NT2/D1 (cell line): ENCODE measurements at regions not wholly inside any gene's neighbourhood (a gene's known extent, or its start where the extent isn't known, plus 50 kb on each side); places are given as distances from the start of the nearest gene placed in this dataset.

Experiments
- DNase-seq: peaks from one replicate; pipeline ENCODE4 v3.0.0-alpha.2; 2011; ENCODE audit warnings: low read depth, low spot score
- H3K27me3 ChIP-seq: 2 replicates; pipeline ENCODE4 v1.6.0; 2011; ENCODE audit warnings: mild to moderate bottlenecking; ENCODE audit not compliant: insufficient read length, insufficient read depth
- H3K36me3 ChIP-seq: 2 replicates; pipeline ENCODE4 v1.6.1; 2011; ENCODE audit warnings: mild to moderate bottlenecking, low read length, mixed read lengths; ENCODE audit not compliant: insufficient read depth, insufficient read length
- H3K4me1 ChIP-seq: 2 replicates; pipeline ENCODE4 v1.5.1; 2011; ENCODE audit not compliant: insufficient read depth, insufficient read length
- H3K4me3 ChIP-seq: 2 replicates; pipeline ENCODE4 v1.5.1; 2011; ENCODE audit warnings: low read depth; ENCODE audit not compliant: insufficient read length
- H3K9ac ChIP-seq: 2 replicates; pipeline ENCODE4 v1.6.0; 2011; ENCODE audit warnings: low read depth; ENCODE audit not compliant: insufficient read length
- H3K9me3 ChIP-seq: 2 replicates; pipeline ENCODE4 v1.5.1; 2011; ENCODE audit warnings: mild to moderate bottlenecking, low read length; ENCODE audit not compliant: insufficient read depth
- SUZ12 ChIP-seq: IDR thresholded peaks from 2 replicates; pipeline ENCODE4 v1.6.1; 2011; ENCODE audit not compliant: insufficient read length, insufficient read depth; ENCODE audit errors: extremely low read depth
- YY1 ChIP-seq: IDR thresholded peaks from 2 replicates; pipeline ENCODE4 v1.6.1; 2011; ENCODE audit not compliant: insufficient read length, insufficient read depth
- ZNF274 ChIP-seq: IDR thresholded peaks from 2 replicates; pipeline ENCODE4 v1.6.1; 2011; ENCODE audit warnings: mild to moderate bottlenecking, low read depth, low read length

DNA sequence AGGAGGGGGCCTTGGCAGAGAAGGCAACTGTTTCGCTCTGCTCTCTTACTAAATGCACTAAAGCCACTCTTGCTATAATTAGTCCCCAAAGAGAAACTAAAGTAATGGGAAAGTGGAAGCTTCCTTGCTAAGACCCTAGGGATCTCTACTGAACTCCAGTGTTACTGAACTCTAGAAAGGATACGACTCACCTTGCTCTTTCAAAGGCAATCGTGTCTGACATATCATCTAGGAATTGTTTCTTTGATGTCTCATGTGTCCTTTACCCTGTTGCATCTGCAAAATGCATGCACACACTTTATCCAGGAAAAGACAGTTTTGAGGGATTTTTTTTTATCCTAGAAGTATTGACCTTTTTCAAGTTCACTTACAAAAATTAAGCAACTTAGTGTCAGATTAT lies 148.1 kb upstream of the FAM9B start:
- Histone ChIP-seq H3K9me3 (no peaks in the 10 kb centered on the region; the same call in 1 of the 2 replicates), H3K4me3 (no peak overlapping the region), H3K27me3 (no peaks in the 10 kb centered on the region), H3K9ac (no peak overlapping the region), H3K4me1 (no peaks in the 10 kb centered on the region), H3K36me3 (no peaks in the 10 kb centered on the region)
- TF ChIP-seq YY1 (no peak), SUZ12 (no peak), ZNF274 (no peak)
- DNase-seq: no peak

DNA sequence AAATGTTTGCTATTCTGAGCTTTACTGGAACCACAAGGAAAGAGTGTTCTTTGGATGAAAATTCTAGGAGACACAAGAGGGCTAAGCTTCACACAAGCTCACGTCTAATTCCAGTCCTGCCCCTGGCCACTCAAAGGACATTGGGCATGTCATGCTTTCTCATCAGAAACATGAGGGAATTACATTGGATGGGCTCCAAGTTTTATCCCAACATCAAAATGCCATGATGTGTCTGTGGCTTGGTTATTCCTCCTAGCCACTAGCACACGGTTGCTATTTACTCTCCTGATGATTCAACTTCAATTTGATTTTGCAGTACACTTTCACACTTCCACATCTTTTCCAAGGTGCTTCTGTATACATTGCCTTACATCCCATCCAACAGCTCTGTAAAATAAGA lies 149.6 kb upstream of the FAM9B start:
- TF ChIP-seq ZNF274 (no peak), SUZ12 (no peak), YY1 (no peak)
- H3K9me3 ChIP-seq: no peaks in the 10 kb centered on the region; the same call in 1 of the 2 replicates

GRCh38 chrX:9184211-9184610 lies 150.3 kb upstream of the FAM9B start:
- Histone ChIP-seq H3K36me3 (no peaks in the 10 kb centered on the region), H3K27me3 (no peaks in the 10 kb centered on the region), H3K9ac (no peak overlapping the region), H3K4me1 (no peaks in the 10 kb centered on the region), H3K9me3 (no peaks in the 10 kb centered on the region), H3K4me3 (no peak overlapping the region)
- no peak for DNase-seq
- TF ChIP-seq YY1 (no peak), ZNF274 (no peak), SUZ12 (no peak)

More for the DNA sequence above, 149.6 kb upstream of the FAM9B start:
- Histone ChIP-seq H3K4me3 (no peak overlapping the region), H3K27me3 (no peaks in the 10 kb centered on the region), H3K36me3 (no peaks in the 10 kb centered on the region), H3K9ac (no peak overlapping the region), H3K4me1 (no peaks in the 10 kb centered on the region)
- DNase-seq: no peak

DNA sequence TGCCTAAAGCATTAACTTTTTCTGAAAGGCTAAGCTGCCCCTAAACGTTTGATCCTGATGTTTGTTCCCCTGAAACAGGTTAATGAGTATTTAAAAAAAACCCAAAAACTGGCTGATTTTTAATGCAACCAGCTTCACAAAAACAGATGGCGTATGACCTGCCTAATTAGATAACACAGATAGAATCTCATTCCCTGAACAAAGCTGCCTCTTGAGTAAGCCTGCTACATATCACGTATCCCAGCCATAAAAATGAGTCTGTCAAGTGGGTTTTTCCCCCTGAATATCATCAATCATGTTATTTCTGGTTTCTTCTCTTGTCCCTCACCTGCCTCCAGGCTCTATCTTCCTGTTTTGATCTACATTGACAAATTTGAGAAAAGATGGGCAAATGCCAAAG lies 154.2 kb upstream of the FAM9B start:
- DNase-seq: no peak
- TF ChIP-seq YY1 (no peak), ZNF274 (no peak), SUZ12 (no peak)

GRCh38 chrX:9189286-9189685 lies 155.4 kb upstream of the FAM9B start:
- no peaks in the 10 kb centered on the region for H3K36me3 ChIP-seq
- no peak overlapping the region for H3K4me3 ChIP-seq
- no peaks in the 10 kb centered on the region for H3K27me3 ChIP-seq
- TF ChIP-seq SUZ12: no peak
- no peak for TF ChIP-seq YY1
- TF ChIP-seq ZNF274: no peak
- H3K4me1 ChIP-seq: no peaks in the 10 kb centered on the region
- no peaks in the 10 kb centered on the region for H3K9me3 ChIP-seq
- no peak for DNase-seq
- H3K9ac ChIP-seq: no peak overlapping the region

More for the DNA sequence above, 154.2 kb upstream of the FAM9B start:
- Histone ChIP-seq H3K27me3 (no peaks in the 10 kb centered on the region), H3K9ac (no peak overlapping the region), H3K9me3 (no peaks in the 10 kb centered on the region), H3K36me3 (no peaks in the 10 kb centered on the region), H3K4me1 (no peaks in the 10 kb centered on the region), H3K4me3 (no peak overlapping the region)

DNA sequence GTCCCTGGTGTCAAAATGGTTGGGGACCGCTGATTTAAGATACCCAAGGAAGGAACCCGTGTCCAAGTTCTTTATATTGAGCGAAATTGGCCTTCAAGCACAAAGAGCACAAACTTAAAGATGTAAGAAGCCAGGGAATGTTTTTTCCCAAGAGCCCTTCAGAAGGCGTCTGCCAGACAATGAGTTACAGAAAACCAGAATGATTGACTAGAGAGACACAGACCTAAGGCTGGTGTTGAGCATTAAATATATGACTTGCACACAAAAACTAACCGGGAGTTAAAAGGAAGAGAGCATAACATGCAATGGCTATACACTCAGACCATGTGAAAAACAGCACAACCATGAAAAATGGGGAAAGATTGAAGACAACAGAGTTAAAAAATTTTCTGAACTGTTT lies 157.5 kb upstream of the FAM9B start:
- Histone ChIP-seq H3K9me3 (no peaks in the 10 kb centered on the region), H3K4me1 (no peaks in the 10 kb centered on the region), H3K36me3 (no peaks in the 10 kb centered on the region), H3K4me3 (no peak overlapping the region), H3K27me3 (no peaks in the 10 kb centered on the region), H3K9ac (no peak overlapping the region)
- no peak for DNase-seq
- TF ChIP-seq SUZ12 (no peak), YY1 (no peak), ZNF274 (no peak)

- Histone ChIP-seq H3K9me3 (no peaks in the 10 kb centered on the region), H3K4me1 (no peaks in the 10 kb centered on the region), H3K36me3 (no peaks in the 10 kb centered on the region), H3K9ac (no peak overlapping the region), H3K27me3 (no peaks in the 10 kb centered on the region), H3K4me3 (no peak overlapping the region)
- DNase-seq: no peak
- TF ChIP-seq ZNF274: no peak
- no peak for TF ChIP-seq YY1
Measured at GRCh38 chrX:9195199-9195880, 161.4 kb upstream of the FAM9B start.
